SK-N-SH (cell line): ENCODE measurements at regions not wholly inside any gene's neighbourhood (a gene's known extent, or its start where the extent isn't known, plus 50 kb on each side); places are given as distances from the start of the nearest gene placed in this dataset.
"Not testable (repeated sequence)": the region's sequence is repeated elsewhere in the genome, so short reads cannot be mapped to it uniquely, and the experiment has no call there.

Experiments
- CTCF ChIA-PET: fragments of 300-600, 350-600 bp; formaldehyde crosslinking; extraction: SDS; loops from one replicate; lab custom pipeline; 2021; lab: Yijun Ruan, JAX
- POLR2A ChIA-PET: fragments of 350-600 bp; sonication (Branson Sonifier 250); formaldehyde crosslinking; extraction: SDS; loops from one replicate; lab custom pipeline; 2020; ENCODE audit warnings: antibody characterized with exemption, inconsistent platforms; lab: Yijun Ruan, JAX
- DNase-seq: peaks from one replicate; pipeline ENCODE4 v3.0.0; 2012
- H2AFZ ChIP-seq: fragments of 200-600 bp; sonication (generic); 2 replicates; pipeline ENCODE4 v1.8.1; 2016; ENCODE audit warnings: antibody characterized with exemption, mild to moderate bottlenecking, low read depth
- H3F3A ChIP-seq: fragments of 200-600 bp; sonication (generic); replicated peaks from 2 replicates; pipeline ENCODE3; 2016; ENCODE audit warnings: antibody characterized with exemption, mild to moderate bottlenecking; ENCODE audit not compliant: insufficient read depth
- H3K27ac ChIP-seq, 2 experiments: fragments of 200-500 bp in 1 of 2; fragments of 200-600 bp in 1 of 2; sonication (Bioruptor generic) in 1 of 2; sonication (generic), shearing (Covaris generic) in 1 of 2; 2 replicates each; pipeline versions ENCODE4 v1.5.1 to v1.6.1; 2014 to 2016; ENCODE audit warnings: low read depth in 2 of 2, inconsistent platforms in 1 of 2, low read length in 1 of 2, mild to moderate bottlenecking in 1 of 2, mixed read lengths in 1 of 2
- H3K27me3 ChIP-seq: fragments of 200-600 bp; sonication (generic), shearing (Covaris generic); 2 replicates; pipeline ENCODE4 v1.6.1; 2016; ENCODE audit warnings: mixed run types; ENCODE audit not compliant: insufficient read depth
- H3K36me3 ChIP-seq, 2 experiments: fragments of 200-500 bp in 1 of 2; fragments of 200-600 bp in 1 of 2; sonication (Bioruptor generic) in 1 of 2; sonication (generic) in 1 of 2; replicated peaks in 1 of 2; 2 replicates each; pipeline versions ENCODE3 to v1.5.1; 2014 to 2016; ENCODE audit warnings: low read length in 1 of 2, mild to moderate bottlenecking in 1 of 2; ENCODE audit not compliant: insufficient read depth in 2 of 2, control insufficient read depth in 1 of 2
- H3K4me1 ChIP-seq, 2 experiments: fragments of 200-500 bp in 1 of 2; fragments of 200-600 bp in 1 of 2; sonication (Bioruptor generic) in 1 of 2; sonication (generic), shearing (Covaris generic) in 1 of 2; 2 replicates each; pipeline versions ENCODE4 v1.5.1 to v1.6.1; 2014 to 2016; ENCODE audit warnings: low read depth in 1 of 2, low read length in 1 of 2, mixed run types in 1 of 2; ENCODE audit not compliant: insufficient read depth in 2 of 2, control insufficient read depth in 1 of 2
- H3K4me2 ChIP-seq: fragments of 200-600 bp; sonication (generic), shearing (Covaris generic); 2 replicates; pipeline ENCODE4 v1.6.1; 2017; ENCODE audit warnings: mixed run types
- H3K4me3 ChIP-seq, 2 experiments: fragments of 200-500 bp in 1 of 2; fragments of 200-600 bp in 1 of 2; sonication (Bioruptor generic) in 1 of 2; sonication (generic), shearing (Covaris generic) in 1 of 2; 2 replicates each; pipeline versions ENCODE4 v1.5.1 to v1.8.1; 2014 to 2016; ENCODE audit warnings: low read depth in 2 of 2, inconsistent platforms in 1 of 2, low read length in 1 of 2, mild to moderate bottlenecking in 1 of 2, mixed read lengths in 1 of 2, moderate library complexity in 1 of 2
- H3K79me2 ChIP-seq: fragments of 200-600 bp; sonication (generic); 2 replicates; pipeline ENCODE4 v1.8.1; 2017; ENCODE audit warnings: mild to moderate bottlenecking; ENCODE audit not compliant: insufficient read depth
- H3K9ac ChIP-seq: fragments of 200-600 bp; sonication (generic); 2 replicates; pipeline ENCODE4 v1.6.1; 2017; ENCODE audit warnings: mixed run types
- H3K9me2 ChIP-seq: fragments of 200-600 bp; sonication (generic); 2 replicates; pipeline ENCODE4 v1.6.1; 2017; ENCODE audit warnings: mixed run types
- H3K9me3 ChIP-seq: fragments of 200-600 bp; sonication (generic); 2 replicates; pipeline ENCODE4 v1.6.1; 2017; ENCODE audit warnings: mixed run types, mild to moderate bottlenecking, moderate library complexity
- H4K20me1 ChIP-seq: fragments of 200-600 bp; sonication (generic); 2 replicates; pipeline ENCODE4 v1.6.1; 2017; ENCODE audit warnings: mild to moderate bottlenecking, mixed run types; ENCODE audit not compliant: insufficient read depth
- ELF1 ChIP-seq: IDR thresholded peaks from 2 replicates; pipeline ENCODE4 v1.4.0; 2012
- EP300 ChIP-seq, 2 experiments: IDR thresholded peaks; 2 replicates each; pipeline versions ENCODE4 v1.4.0 to v1.6.1; 2012; ENCODE audit warnings: borderline replicate concordance in 1 of 2, low read depth in 1 of 2, low read length in 1 of 2
- FOSL2 ChIP-seq: IDR thresholded peaks from 2 replicates; pipeline ENCODE4 v1.4.0; 2012; ENCODE audit warnings: low read depth, mild to moderate bottlenecking, moderate library complexity, borderline replicate concordance
- FOXM1 ChIP-seq: IDR thresholded peaks from 2 replicates; pipeline ENCODE4 v1.4.0; 2012; ENCODE audit warnings: low read depth, mild to moderate bottlenecking
- PBX3 ChIP-seq: IDR thresholded peaks from 2 replicates; pipeline ENCODE4; 2012
- RFX5 ChIP-seq: IDR thresholded peaks from 2 replicates; pipeline ENCODE4 v1.6.1; 2012; ENCODE audit warnings: mild to moderate bottlenecking, improper control_type of control experiment, low read length
- TAF1 ChIP-seq: IDR thresholded peaks from 2 replicates; pipeline ENCODE4 v1.6.1; 2012; ENCODE audit warnings: low read depth, mild to moderate bottlenecking, low read length, moderate library complexity, borderline replicate concordance
- YY1 ChIP-seq: IDR thresholded peaks from 2 replicates; pipeline ENCODE4 v1.4.0; 2012; ENCODE audit warnings: low read depth, mild to moderate bottlenecking
- WGBS: methylation state at CpG from one replicate; pipeline ENCODE4 v1.1.6; 2017; ENCODE audit warnings: low lambda C conversion rate; 5-methylcytosine and 5-hydroxymethylcytosine counted together

DNA sequence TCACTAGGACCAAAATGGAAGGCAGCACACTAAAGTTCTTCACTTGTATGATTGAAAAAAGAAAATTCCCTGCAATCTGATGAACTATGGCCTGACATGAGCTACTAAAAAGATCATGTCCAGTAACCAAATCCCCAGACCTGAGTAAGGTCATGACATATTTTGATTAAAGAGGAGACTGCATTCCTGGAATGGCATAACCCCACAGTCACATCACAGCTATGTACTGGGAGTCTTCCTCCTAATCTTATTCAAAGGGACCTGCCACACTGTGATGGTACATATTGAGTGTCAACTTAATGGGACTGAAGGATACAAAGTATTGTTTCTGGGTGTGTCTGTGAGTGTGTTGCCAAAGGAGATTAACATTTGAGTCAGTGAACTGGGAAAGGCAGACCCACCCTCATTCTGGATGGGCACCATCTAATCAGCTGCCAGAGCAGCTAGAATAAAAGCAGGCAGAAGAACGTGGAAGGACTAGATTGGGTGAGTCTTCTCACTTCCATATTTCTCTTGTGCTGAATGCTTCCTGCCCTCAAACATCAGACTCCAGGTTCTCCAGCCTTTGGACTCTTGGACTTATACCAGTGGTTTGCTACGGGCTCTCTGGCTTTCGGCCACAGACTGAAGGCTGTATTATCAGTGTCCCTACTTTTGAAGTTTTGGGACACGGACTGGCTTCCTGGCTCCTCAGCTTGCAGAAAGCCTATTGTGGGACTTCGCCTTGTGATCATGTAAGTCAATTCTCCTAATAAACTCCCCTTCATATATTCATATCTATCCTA, 345.0 kb downstream of the TMEM38B start (continued):
- TF ChIP-seq RFX5 (no peak), PBX3 (no peak)

GRCh38 chr9:106041920-106042319, 347.6 kb downstream of the TMEM38B start:
- H3K4me3 ChIP-seq, H3K4me2 ChIP-seq, H3K36me3 ChIP-seq, POLR2A ChIA-PET, DNase-seq, H3K9me2 ChIP-seq, H3K9ac ChIP-seq, CTCF ChIA-PET, H2AFZ ChIP-seq, H3K4me1 ChIP-seq, H3K27me3 ChIP-seq, H3F3A ChIP-seq, H3K27ac ChIP-seq, H4K20me1 ChIP-seq, H3K9me3 ChIP-seq, H3K79me2 ChIP-seq: not testable (repeated sequence)
- 17% methylated on average over 1 of the region's 1 CpG for WGBS

- no peak overlapping the region for H3K4me3 ChIP-seq
- no peak overlapping the region for H3K4me2 ChIP-seq
- H3K27ac ChIP-seq = peak overlapping the region in 1 of 2 experiments; percentile 89; a peak in 2 of 4 replicates
- H3F3A ChIP-seq = no peaks in the 10 kb centered on the region
- no peak overlapping the region for H3K9ac ChIP-seq
- H3K9me2 ChIP-seq = no peaks in the 10 kb centered on the region
- H3K27me3 ChIP-seq = no peaks in the 10 kb centered on the region
- no peak for DNase-seq
- ChIA-PET POLR2A (no interaction called here), CTCF (interaction anchor here (0.9 to 1.5 kb wide), 2 partner anchors 12 to 17 kb away, joined by 3 to 4 read pairs; no protein-coding TSS in a partner anchor)
- no peaks in the 10 kb centered on the region for H3K36me3 ChIP-seq
- WGBS = 23% methylated on average over 3 of the region's 3 CpGs
- H3K79me2 ChIP-seq = no peaks in the 10 kb centered on the region
- H4K20me1 ChIP-seq = no peaks in the 10 kb centered on the region
- H2AFZ ChIP-seq = no peak overlapping the region
- no peaks in the 10 kb centered on the region for H3K9me3 ChIP-seq
- peaks cover 0 to 12% of the 10 kb centered on the region in 2 experiments; a peak in 2 of 4 replicates for H3K4me1 ChIP-seq
- TF ChIP-seq YY1 (no peak), FOXM1 (no peak), ELF1 (no peak), EP300 (IDR thresholded peaks at IDR 0.05; ENCODE audit: borderline replicate concordance in 1 of 2, low read depth in 1 of 2, low read length in 1 of 2) (no peak), TAF1 (no peak), FOSL2 (no peak), RFX5 (no peak)
Measured at GRCh38 chr9:106051545-106051944, 357.2 kb downstream of the TMEM38B start.
